GM19025 (cell line): ENCODE measurements at regions not wholly inside any gene's neighbourhood (a gene's known extent, or its start where the extent isn't known, plus 50 kb on each side); places are given as distances from the start of the nearest gene placed in this dataset.

Experiments
- ATAC-seq: cut with Tn5 transposase; IDR thresholded peaks from one replicate; pipeline ENCODE4 v1.9.1; 2021; ENCODE audit warnings: mild to moderate bottlenecking, low read depth, moderate library complexity; ENCODE audit not compliant: unreplicated experiment

DNA sequence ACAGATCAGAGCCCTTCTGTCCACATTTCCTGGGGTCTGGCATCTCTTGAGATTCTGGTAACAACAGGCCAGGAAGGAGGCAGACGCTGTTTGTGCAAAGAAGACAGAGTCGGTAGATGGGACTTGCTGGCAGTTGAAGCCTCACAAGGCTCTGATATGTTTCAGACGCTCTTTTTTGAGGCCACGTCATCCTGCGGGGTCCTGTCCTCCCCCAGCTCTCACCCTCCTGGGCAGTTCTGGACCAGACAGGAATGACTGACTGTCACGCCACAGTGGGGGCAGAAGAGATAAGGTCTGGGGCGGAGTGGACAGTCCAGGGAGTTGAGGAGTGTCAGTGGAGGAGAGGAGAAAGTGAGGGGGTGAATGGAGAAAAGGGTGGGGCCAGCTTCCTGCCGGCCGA is 87.1 kb upstream of the SULF2 start:
- ATAC-seq, result no peak

DNA sequence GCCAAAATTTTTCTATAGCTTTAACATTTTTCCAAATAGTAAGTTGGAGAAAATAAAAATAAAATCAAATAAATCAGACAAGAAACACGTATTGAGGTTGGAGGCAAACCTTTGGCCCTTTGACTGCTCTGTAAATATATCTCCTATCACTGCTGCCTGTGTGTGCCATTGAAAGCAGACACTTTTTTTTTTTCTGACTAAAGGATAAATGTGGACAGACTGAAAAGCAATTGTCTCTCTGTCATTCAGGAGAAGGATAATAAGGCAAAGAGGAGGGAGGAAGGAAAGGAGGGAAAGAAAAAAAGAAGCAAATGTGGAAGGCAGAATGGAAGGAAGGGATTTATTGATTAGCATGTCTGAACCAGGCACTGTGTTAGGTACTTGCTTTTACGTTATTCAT is 85.2 kb upstream of the SULF2 start:
- ATAC-seq, result no peak

DNA sequence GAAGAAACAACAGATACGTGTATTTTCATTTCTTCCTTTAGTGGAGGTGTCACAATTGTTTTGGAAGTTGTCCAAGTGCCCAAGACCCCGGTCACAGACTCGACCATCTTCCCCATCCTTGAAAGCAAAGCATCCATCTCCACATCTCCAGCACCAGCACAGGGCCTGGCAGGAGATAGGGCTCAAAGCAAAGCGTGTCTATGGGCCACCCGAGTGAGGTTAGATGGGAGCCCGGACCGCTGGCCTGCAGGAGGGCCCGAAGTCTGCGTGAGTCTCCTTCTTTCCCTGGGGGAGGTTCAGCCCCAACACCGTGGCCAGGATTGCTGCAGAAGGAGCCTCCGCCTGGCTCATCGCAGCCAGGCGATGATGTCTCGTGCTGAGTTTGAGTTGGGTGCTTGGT is 83.5 kb upstream of the SULF2 start:
- ATAC-seq, result no peak

DNA sequence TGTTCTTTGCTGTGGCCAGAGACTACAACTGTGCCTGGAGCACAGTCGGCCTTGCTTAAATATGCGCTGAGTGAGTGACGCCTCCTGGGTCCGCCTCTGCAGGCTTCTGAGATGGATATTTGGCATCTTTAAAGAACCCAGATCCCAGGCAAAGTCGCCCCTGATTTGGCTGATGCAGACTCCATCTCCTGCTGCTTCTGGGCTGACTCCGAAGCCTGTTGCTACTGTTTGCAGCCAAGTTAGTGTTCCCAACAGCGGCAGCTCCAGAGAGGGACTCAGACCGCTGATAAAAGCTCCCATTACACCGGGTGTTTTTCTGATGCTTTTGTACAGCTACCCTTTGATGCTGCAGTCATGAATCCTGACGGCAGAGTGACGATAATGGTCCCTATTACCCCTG is 83.0 kb upstream of the SULF2 start:
- no peak for ATAC-seq

DNA sequence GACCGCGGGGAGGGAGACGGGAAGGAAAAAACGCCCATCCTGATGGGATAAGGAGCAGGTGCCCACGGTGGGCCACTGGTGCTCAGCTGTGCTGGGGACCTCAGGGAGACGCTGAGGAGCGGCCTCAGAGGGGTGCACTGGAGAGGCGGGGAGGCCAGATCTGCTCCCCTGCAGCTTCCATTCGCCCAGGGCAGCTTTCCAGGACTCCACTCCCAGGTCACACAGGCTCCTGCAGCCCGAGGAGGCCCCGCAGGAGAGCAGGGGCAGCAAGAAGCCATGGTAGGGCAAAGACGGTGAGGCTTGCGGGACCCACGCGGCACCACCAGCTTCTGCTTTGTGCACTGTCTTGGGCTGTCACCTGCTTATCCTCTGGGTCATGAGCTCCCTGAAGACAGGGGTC is 82.5 kb upstream of the SULF2 start:
- ATAC-seq, result no peak

DNA sequence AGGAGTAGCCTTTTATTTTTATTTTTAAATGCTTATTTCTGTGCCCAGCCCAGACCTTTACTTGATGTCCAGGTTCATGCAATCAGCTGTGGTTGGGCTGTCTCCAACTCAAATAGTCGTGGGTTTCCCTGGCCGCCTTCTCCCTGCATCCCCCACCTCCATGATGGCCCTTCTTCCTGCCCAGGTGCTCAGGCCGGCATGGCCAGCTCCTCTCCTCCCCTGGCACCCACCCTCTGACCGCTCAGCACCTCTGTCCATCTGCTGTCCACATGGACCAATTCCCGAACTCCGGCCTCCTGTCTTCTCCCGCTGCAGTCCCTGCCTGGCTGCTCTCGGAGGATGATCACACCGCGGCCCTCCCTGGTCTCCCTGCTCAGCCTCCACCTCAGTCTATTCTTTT is 81.2 kb upstream of the SULF2 start:
- no peak for ATAC-seq

DNA sequence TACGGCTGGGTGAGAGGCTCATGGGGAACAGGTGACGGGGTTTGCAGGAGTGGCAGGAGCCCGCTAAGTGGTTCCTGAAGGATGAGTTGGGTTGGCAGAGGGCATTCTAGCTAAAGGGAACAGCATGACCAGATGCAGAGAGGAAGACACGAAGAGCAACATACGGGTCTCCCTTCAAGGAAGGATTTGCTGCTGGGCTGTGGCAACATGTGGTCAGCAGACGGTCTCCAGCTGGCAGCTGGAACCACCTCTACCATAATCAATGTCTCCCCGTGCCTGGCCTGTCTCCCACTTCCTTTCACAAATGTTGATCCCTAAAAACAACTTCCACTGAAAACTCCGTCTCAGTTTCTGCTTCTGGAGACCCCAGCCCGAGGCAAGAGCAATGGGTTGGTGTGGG is 80.6 kb upstream of the SULF2 start:
- no peak for ATAC-seq

DNA sequence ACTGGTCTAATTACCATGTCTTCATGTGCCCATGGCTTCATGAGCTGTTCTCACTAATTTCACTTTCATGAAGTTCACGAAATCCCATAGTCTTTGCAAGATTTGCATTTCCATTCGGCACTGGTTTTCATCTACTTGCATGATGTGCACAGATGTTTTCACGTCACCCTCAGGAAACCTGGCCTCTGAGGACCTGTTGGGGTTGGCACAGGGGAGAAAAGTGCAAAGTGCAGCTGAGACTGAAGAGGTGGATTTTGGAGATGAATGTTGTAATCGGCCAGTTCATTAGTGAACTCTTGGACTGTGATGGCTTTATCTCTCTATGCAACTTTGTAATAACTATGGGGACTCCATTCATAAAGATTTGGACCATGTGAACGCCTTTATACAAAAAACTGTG is 80.2 kb upstream of the SULF2 start:
- no peak for ATAC-seq

DNA sequence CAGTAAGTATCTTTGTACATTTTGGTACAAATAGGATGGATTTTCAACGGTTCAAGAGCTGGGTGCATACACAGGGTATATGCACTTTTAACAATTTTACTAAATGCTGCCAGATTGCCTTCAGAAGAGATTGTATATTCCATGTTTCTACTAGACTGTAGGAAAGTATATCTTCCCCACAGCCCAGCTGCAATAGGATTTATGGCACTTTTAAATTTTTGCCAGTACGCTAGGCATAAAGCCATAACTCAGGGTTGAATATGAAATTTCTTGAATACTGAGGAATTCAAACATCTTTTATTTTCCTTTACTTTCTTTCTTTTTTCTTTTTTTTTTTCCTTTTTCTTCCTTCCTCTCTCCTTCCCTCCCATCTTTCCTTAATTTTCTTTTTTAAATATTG is 78.7 kb upstream of the SULF2 start:
- no peak for ATAC-seq

DNA sequence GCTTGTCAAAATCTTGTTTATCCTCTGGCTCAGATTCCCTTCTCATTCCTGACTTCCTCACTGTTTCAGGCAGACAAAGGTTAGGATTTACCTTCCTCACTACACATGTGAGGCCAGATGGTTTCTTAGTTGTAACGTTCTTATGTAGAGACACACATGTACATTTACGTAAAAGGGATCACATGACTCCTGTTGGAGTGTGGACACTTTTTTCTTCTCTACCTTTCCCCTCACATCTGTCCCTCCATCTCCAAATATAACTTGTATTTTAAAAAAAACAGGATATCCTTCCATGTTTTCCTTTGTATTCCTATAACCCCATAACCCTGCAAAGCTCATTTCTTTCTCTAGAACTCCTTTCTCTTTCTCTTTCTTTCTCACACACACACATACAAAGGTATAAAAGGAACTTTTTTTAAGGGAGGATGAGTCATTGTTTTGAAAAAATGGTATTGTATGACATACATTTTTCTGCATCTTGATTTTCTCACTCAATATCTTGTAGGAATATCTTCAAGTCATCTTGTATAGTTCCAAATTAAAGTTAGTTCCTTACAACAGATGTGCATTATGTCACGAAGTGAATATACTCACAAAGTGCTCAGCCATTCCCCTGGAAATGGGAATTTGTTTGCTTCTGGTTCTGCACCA is 78.2 kb upstream of the SULF2 start:
- no peak for ATAC-seq

DNA sequence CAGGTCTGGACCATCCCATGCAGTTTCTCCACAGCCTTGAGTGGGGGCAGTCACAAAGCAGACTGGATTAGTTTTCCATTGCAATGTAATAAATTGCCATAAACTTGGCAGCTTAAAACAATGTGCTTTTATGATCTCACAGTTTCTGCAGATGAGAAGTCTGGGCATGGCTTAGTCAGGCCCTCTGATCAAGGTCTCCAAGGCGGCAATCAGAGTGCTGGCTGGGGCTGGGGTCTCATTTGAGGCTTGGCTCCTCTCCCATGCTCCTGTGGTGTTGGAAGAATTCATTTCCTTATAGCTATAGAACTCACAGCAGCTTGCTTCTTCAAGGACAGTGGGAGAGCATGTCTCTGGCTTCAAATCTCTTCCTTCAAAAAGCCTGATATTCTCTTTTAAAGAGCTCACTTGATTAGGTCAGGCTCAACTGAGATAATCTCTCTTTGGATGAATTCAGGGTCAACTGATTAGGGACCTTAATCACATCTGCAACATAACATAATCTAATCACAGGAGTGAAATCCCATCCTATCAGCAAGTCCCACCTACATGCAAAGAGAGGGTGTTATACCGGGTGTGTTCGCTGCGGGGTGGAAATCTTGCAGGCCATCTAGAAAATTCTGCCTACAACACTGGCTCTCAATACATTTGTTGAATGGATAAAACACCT is 77.4 kb upstream of the SULF2 start:
- ATAC-seq, result no peak

DNA sequence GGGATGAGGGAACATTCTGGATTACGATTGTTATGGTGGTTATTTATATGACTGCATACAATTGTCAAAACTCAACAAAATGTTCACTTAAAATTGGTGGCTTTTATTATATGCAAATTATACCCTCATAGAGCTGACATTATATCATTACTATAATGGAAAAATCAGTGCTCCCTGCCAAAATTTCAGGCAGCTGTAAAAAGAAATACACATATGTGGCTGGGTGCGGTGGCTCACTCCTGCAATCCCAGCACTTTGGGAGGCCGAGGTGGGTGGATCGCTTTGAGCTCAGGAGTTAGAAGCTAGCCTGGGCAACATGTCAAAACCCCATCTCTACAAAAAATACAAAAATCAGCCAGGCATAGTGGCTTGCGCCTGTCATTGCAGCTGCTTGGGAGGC is 75.8 kb upstream of the SULF2 start:
- no peak for ATAC-seq

DNA sequence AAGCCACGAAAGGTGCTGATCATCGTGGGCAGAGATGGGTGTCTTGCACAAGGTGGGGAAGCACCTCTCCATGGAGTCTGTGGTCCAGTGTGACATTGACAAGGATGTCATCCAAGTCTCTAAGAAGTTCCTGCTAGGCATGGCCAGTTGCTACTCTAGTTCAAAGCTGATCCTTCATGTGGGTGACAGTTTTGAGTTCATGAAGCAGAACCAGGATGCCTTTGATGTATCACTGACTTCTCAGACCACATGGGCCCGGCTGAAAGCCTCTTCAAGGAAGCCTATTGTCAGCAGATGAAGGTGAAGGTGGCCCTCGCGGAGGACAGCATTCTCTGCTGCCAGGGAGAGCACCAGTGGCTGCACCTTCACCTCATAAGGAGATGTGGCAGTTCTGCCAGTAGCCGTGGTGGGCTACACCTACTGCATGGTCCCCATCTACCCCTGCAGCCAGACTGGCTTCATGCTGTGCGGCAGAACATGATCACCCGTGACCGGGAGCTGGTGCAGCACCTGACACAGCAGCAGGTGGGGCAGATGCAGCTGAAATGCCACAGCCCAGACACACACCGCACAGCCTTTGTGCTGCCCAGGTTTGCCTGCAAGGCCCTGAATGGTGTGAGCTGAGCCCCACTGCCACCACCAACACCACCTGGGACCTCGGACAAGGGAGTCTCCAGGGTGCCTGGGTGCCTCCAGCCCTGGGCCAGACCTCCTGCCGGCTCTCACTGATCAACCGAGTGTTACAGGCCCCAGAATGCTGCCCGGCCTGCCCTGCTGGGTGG is 75.0 kb upstream of the SULF2 start:
- ATAC-seq, result no peak

DNA sequence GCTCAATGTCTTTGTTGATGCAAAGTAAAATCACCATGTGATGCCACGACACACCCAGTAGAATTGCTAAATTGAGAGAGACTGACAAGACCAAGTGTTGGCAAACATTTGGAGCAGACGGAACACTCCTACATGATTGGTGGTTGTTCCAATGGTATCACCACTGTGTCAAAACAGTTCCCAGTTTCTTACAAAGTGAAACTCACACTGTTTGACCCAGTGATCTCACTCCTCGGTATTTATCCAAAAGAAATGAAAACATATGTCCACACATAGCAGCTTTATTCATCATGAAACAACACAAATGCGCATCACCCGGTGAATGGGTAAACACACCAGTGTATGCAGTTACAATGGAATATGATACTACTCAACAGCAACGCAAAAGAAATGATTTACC is 74.0 kb upstream of the SULF2 start:
- ATAC-seq, result no peak

DNA sequence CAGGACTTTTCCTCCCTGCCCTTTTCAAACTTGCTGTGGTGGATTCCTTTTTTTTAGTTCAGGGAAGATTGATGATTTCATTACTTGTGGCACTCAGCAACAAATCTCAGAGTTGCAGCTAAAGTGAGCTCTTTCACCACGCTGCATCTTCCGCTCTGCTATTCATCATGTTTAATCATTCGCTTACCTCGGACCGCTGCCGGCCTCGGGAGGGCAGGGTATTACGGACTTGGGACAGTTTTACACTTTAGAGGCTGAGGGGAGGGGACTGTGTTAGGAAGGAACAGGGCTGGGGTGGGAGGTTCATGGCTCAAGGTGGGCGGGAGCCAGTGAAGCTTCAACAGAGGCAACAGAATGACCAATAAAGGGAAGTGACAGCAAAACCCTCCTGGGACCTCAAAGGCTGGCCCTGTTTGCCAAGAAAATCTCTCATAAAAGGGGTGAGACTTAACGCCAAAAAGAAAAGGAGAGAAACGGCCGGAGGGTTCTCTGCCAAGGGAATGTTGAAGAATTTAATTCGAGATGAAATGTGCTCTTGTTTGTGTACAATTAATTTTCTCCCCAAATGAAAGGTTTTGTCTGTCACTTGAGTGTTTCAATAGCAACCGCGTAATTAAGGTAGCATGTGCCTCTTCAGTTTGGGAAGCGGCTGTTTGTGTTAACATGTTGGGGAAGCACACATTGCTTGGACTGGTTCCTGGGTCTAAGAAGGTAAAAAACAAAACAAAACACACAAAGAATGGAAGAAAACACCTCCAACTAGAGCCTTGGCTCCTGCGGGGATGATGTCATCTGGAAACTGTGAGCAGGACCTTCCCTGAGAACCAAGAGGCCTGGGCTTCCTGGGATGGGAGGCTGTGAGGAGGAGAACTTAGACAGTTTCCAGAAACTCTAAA is 72.5 kb upstream of the SULF2 start:
- ATAC-seq, result peak; percentile 46

DNA sequence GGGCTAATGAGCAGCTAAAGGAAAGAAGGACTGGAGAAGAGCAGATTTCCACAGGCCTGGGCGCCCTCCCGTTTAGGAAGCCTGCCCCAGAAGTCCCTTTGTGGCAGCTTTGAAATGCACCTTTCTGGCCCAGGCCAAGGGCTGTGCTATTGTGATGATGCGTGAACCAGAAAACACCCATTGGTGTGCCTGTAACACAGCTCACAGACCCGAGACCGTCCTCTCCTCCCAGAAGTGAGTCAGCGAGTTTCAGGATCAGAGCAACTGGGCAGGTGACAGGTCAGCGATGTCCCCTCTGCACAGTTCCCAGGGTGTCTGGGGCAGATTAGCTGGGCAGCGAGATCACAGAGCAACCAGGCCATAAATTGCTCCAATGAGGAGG is 71.9 kb upstream of the SULF2 start:
- ATAC-seq, result peak; percentile 36

DNA sequence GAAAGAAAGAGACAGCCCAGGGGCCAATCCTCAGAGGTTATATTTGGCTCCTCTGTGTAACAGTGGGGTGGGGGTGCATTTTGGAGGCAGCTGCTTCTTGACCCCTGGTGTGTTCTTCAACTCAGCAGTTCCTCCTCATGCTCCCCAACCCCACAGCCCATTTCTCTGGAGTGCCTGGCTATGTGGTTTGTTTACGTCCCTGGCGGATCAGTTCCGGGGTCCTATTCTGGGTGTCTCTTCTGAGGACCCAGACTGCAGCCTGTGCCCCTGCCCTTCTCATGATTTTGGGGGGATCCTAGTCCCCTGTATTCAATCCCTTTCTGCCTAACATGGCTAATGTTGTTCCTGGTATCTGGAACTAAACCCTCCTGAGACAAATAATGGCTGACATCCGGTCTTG is 70.5 kb upstream of the SULF2 start:
- no peak for ATAC-seq

DNA sequence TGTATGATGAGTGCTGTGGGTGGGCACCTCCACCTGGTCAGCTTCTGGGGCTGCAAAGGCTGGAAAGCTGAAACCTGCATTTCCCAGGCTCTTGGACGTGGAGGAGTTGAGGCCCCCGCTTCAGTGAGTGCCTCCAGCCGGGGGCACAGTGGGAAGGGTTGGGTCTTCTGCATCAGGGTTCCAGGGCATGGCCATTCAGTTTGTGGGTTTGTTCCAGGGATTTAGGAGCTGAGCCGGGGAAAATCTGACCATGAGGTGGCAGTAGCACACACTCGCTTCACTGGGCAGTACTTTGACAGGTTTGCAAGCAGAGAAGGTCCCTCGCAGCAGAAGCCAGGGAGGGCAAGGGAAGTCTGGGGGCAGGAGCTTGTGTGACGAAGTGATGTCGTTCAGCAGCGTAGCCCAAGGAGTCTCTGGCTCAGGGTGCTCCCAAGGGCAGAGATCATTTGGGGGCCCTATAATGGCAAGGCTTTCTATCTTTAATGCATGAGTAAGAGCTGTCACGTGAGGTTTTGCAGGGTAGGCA is 69.5 kb upstream of the SULF2 start:
- ATAC-seq, result no peak

DNA sequence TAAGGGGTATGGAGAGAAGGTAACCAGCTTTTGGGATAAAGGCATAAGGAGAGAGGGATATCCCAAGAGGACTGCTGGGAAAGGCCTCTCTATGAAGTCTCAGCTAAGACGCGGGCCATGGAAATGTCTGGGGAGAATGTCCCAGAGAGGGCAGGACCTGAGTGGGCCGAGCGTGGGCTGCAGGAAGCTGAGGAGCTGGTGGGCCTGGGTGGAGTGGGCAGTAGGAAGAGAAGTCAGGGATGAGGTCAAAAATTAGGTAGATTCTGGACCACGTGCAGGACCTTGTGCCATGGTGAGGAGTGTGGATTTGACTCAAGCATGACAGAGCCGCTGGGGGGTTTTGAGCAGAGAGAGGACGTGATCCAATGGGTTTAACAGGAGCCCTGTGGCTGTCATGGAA is 66.5 kb upstream of the SULF2 start:
- ATAC-seq, result no peak

DNA sequence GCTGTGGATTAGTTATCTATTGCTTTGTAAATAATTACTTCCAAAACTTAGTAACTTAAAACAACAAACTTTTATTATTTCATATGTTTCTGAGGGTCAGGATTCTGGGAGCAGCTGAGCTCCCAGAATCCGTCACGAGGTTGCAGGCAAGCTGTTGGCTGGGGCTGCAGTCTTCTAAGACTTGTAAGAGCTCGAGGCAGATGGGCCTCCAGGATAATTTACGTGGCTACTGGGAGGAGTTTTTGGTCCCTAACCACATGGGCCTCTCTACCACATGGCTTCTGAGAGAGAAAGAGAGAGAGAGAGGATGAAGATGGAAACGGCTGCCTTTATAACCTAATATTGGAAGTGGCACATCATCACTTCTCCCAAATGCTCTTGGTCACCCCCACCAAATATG is 64.9 kb upstream of the SULF2 start:
- ATAC-seq, result no peak

DNA sequence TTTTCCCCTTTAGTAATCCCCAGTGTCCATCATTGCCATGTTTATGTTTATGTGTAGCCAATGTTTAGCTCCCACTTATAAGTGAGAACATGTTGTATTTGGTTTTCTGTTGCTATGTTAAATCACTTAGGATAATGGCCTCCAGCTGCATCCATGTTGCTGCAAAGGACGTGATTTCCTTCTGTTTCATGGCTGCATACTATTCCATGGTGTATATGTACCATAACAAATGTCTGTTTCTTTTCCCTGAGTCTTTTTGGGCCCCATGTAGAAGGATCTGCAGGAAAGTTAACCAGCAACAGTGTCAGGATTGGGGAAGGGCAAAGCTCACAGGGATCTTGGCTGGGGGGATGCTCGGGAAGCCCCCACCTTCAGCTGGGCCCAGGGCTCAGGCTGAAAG is 64.3 kb upstream of the SULF2 start:
- ATAC-seq, result no peak
